ENCODE measurements at regions not wholly inside any gene's neighbourhood (a gene's known extent, or its start where the extent isn't known, plus 50 kb on each side); places are given as distances from the start of the nearest gene placed in this dataset.

- H3K4me1 ChIP-seq (ENCODE audit: insufficient read depth, low read length), result no peaks in the 10 kb centered on the region
- peaks cover 7 to 28% (median 12%) of the 10 kb centered on the region in 5 donors for H3K9me3 Mint-ChIP-seq
- H3K4me3 ChIP-seq (ENCODE audit: low read length), result no peak overlapping the region
- no peak overlapping the region for H3K4me3 Mint-ChIP-seq
- H3K36me3 Mint-ChIP-seq, result no peaks in the 10 kb centered on the region
- DNase-seq, result no peak
- ChIA-PET POLR2A (no interaction called here), CTCF (no interaction called here)
- H3K27me3 Mint-ChIP-seq, result no peaks in the 10 kb centered on the region
- H3K27ac Mint-ChIP-seq, result no peak overlapping the region
- no peaks in the 10 kb centered on the region for H3K4me1 Mint-ChIP-seq
- no peaks in the 10 kb centered on the region for H3K27me3 ChIP-seq (ENCODE audit: insufficient read depth, low read length, poor library complexity, severe bottlenecking)
- no peaks in the 10 kb centered on the region for H3K36me3 ChIP-seq (ENCODE audit: insufficient read depth, low read length)
- H3K27ac ChIP-seq (ENCODE audit: low read depth, low read length), result no peak overlapping the region
- no peaks in the 10 kb centered on the region for H3K9me3 ChIP-seq (ENCODE audit: low read length)
These were observed 1675.5 kb downstream of the STIM2 start for GRCh38 chr4:28536124-28536523.

GRCh38 chr4:28545986-28546385 lies 1685.3 kb downstream of the STIM2 start:
- CTCF ChIA-PET, result no interaction called here
- H3K27me3 Mint-ChIP-seq, result peaks cover 0 to 2% of the 10 kb centered on the region in 2 donors
- DNase-seq, result no peak
- H3K9me3 ChIP-seq (ENCODE audit: low read length), result no peaks in the 10 kb centered on the region
- no peak overlapping the region for H3K4me3 Mint-ChIP-seq
- H3K4me1 Mint-ChIP-seq, result no peaks in the 10 kb centered on the region
- H3K27ac ChIP-seq (ENCODE audit: low read depth, low read length), result no peak overlapping the region
- no peaks in the 10 kb centered on the region for H3K36me3 Mint-ChIP-seq
- no peaks in the 10 kb centered on the region for H3K4me1 ChIP-seq (ENCODE audit: insufficient read depth, low read length)
- H3K27ac Mint-ChIP-seq, result no peak overlapping the region
- H3K27me3 ChIP-seq (ENCODE audit: insufficient read depth, low read length, poor library complexity, severe bottlenecking), result no peaks in the 10 kb centered on the region
- peaks cover 2 to 23% (median 6%) of the 10 kb centered on the region in 5 donors for H3K9me3 Mint-ChIP-seq
- POLR2A ChIA-PET, result no interaction called here
- no peak overlapping the region for H3K4me3 ChIP-seq (ENCODE audit: low read length)
- H3K36me3 ChIP-seq (ENCODE audit: insufficient read depth, low read length), result no peaks in the 10 kb centered on the region

GRCh38 chr4:28548136-28548535 lies 1687.5 kb downstream of the STIM2 start:
- Mint-ChIP-seq H3K4me1 (no peaks in the 10 kb centered on the region), H3K9me3 (peaks cover 2 to 29% (median 6%) of the 10 kb centered on the region in 5 donors), H3K4me3 (no peak overlapping the region), H3K27me3 (peaks cover 0 to 2% of the 10 kb centered on the region in 2 donors), H3K27ac (no peak overlapping the region), H3K36me3 (no peaks in the 10 kb centered on the region)
- ChIA-PET POLR2A (no interaction called here), CTCF (no interaction called here)
- Histone ChIP-seq H3K27ac (ENCODE audit: low read depth, low read length) (no peak overlapping the region), H3K36me3 (ENCODE audit: insufficient read depth, low read length) (no peaks in the 10 kb centered on the region), H3K4me3 (ENCODE audit: low read length) (no peak overlapping the region), H3K4me1 (ENCODE audit: insufficient read depth, low read length) (no peaks in the 10 kb centered on the region), H3K9me3 (ENCODE audit: low read length) (no peaks in the 10 kb centered on the region), H3K27me3 (ENCODE audit: insufficient read depth, low read length, poor library complexity, severe bottlenecking) (no peaks in the 10 kb centered on the region)
- no peak for DNase-seq

GRCh38 chr4:28548594-28548993 lies 1688.0 kb downstream of the STIM2 start:
- H3K27me3 Mint-ChIP-seq, result peaks cover 0 to 2% of the 10 kb centered on the region in 2 donors
- no peak overlapping the region for H3K27ac Mint-ChIP-seq
- Histone ChIP-seq H3K4me1 (ENCODE audit: insufficient read depth, low read length) (no peaks in the 10 kb centered on the region), H3K9me3 (ENCODE audit: low read length) (no peaks in the 10 kb centered on the region), H3K27ac (ENCODE audit: low read depth, low read length) (no peak overlapping the region), H3K27me3 (ENCODE audit: insufficient read depth, low read length, poor library complexity, severe bottlenecking) (no peaks in the 10 kb centered on the region), H3K4me3 (ENCODE audit: low read length) (no peak overlapping the region), H3K36me3 (ENCODE audit: insufficient read depth, low read length) (no peaks in the 10 kb centered on the region)
- no peaks in the 10 kb centered on the region for H3K4me1 Mint-ChIP-seq
- CTCF ChIA-PET, result no interaction called here
- H3K36me3 Mint-ChIP-seq, result no peaks in the 10 kb centered on the region
- H3K4me3 Mint-ChIP-seq, result no peak overlapping the region
- POLR2A ChIA-PET, result no interaction called here
- peaks cover 2 to 29% (median 8%) of the 10 kb centered on the region in 5 donors for H3K9me3 Mint-ChIP-seq
- no peak for DNase-seq

GRCh38 chr4:28555866-28556265 lies 1695.2 kb downstream of the STIM2 start:
- Mint-ChIP-seq H3K9me3 (peaks cover 2 to 17% (median 10%) of the 10 kb centered on the region in 5 donors), H3K4me1 (no peaks in the 10 kb centered on the region), H3K4me3 (no peak overlapping the region), H3K27ac (no peak overlapping the region), H3K36me3 (no peaks in the 10 kb centered on the region), H3K27me3 (no peaks in the 10 kb centered on the region)
- Histone ChIP-seq H3K4me3 (ENCODE audit: low read length) (no peak overlapping the region), H3K27me3 (ENCODE audit: insufficient read depth, low read length, poor library complexity, severe bottlenecking) (no peaks in the 10 kb centered on the region), H3K9me3 (ENCODE audit: low read length) (no peaks in the 10 kb centered on the region), H3K36me3 (ENCODE audit: insufficient read depth, low read length) (no peaks in the 10 kb centered on the region), H3K27ac (ENCODE audit: low read depth, low read length) (no peak overlapping the region), H3K4me1 (ENCODE audit: insufficient read depth, low read length) (no peaks in the 10 kb centered on the region)
- POLR2A ChIA-PET, result no interaction called here
- CTCF ChIA-PET, result no interaction called here
- no peak for DNase-seq

GRCh38 chr4:28557755-28558154 lies 1697.1 kb downstream of the STIM2 start:
- Histone ChIP-seq H3K36me3 (ENCODE audit: insufficient read depth, low read length) (no peaks in the 10 kb centered on the region), H3K27me3 (ENCODE audit: insufficient read depth, low read length, poor library complexity, severe bottlenecking) (no peaks in the 10 kb centered on the region), H3K9me3 (ENCODE audit: low read length) (no peaks in the 10 kb centered on the region), H3K4me1 (ENCODE audit: insufficient read depth, low read length) (no peaks in the 10 kb centered on the region), H3K27ac (ENCODE audit: low read depth, low read length) (no peak overlapping the region), H3K4me3 (ENCODE audit: low read length) (no peak overlapping the region)
- H3K36me3 Mint-ChIP-seq, result no peaks in the 10 kb centered on the region
- H3K27me3 Mint-ChIP-seq, result no peaks in the 10 kb centered on the region
- CTCF ChIA-PET, result no interaction called here
- no peak for DNase-seq
- H3K4me3 Mint-ChIP-seq, result no peak overlapping the region
- H3K27ac Mint-ChIP-seq, result no peak overlapping the region
- no peaks in the 10 kb centered on the region for H3K4me1 Mint-ChIP-seq
- POLR2A ChIA-PET, result no interaction called here
- peaks cover 2 to 17% (median 5%) of the 10 kb centered on the region in 5 donors for H3K9me3 Mint-ChIP-seq

GRCh38 chr4:28558895-28559294 lies 1698.3 kb downstream of the STIM2 start:
- Mint-ChIP-seq H3K9me3 (peaks cover 2 to 11% (median 4%) of the 10 kb centered on the region in 5 donors), H3K36me3 (no peaks in the 10 kb centered on the region), H3K27ac (no peak overlapping the region), H3K4me1 (no peaks in the 10 kb centered on the region), H3K27me3 (no peaks in the 10 kb centered on the region), H3K4me3 (no peak overlapping the region)
- H3K4me1 ChIP-seq (ENCODE audit: insufficient read depth, low read length), result no peaks in the 10 kb centered on the region
- CTCF ChIA-PET, result no interaction called here
- POLR2A ChIA-PET, result no interaction called here
- no peak for DNase-seq
- H3K4me3 ChIP-seq (ENCODE audit: low read length), result no peak overlapping the region
- no peaks in the 10 kb centered on the region for H3K9me3 ChIP-seq (ENCODE audit: low read length)
- H3K27me3 ChIP-seq (ENCODE audit: insufficient read depth, low read length, poor library complexity, severe bottlenecking), result no peaks in the 10 kb centered on the region
- H3K27ac ChIP-seq (ENCODE audit: low read depth, low read length), result no peak overlapping the region
- H3K36me3 ChIP-seq (ENCODE audit: insufficient read depth, low read length), result no peaks in the 10 kb centered on the region

GRCh38 chr4:28562913-28563312 lies 1702.3 kb downstream of the STIM2 start:
- H3K4me1 ChIP-seq (ENCODE audit: insufficient read depth, low read length), result no peaks in the 10 kb centered on the region
- Mint-ChIP-seq H3K4me1 (no peaks in the 10 kb centered on the region), H3K27ac (no peak overlapping the region), H3K27me3 (no peaks in the 10 kb centered on the region), H3K36me3 (no peaks in the 10 kb centered on the region), H3K9me3 (peaks cover 2 to 17% (median 6%) of the 10 kb centered on the region in 5 donors), H3K4me3 (no peak overlapping the region)
- no peak overlapping the region for H3K27ac ChIP-seq (ENCODE audit: low read depth, low read length)
- H3K27me3 ChIP-seq (ENCODE audit: insufficient read depth, low read length, poor library complexity, severe bottlenecking), result no peaks in the 10 kb centered on the region
- POLR2A ChIA-PET, result no interaction called here
- no peaks in the 10 kb centered on the region for H3K36me3 ChIP-seq (ENCODE audit: insufficient read depth, low read length)
- no peak for DNase-seq
- no peak overlapping the region for H3K4me3 ChIP-seq (ENCODE audit: low read length)
- CTCF ChIA-PET, result no interaction called here
- H3K9me3 ChIP-seq (ENCODE audit: low read length), result no peaks in the 10 kb centered on the region

GRCh38 chr4:28565396-28565795 lies 1704.8 kb downstream of the STIM2 start:
- Histone ChIP-seq H3K27ac (ENCODE audit: low read depth, low read length) (no peak overlapping the region), H3K4me1 (ENCODE audit: insufficient read depth, low read length) (no peaks in the 10 kb centered on the region), H3K27me3 (ENCODE audit: insufficient read depth, low read length, poor library complexity, severe bottlenecking) (no peaks in the 10 kb centered on the region), H3K36me3 (ENCODE audit: insufficient read depth, low read length) (no peaks in the 10 kb centered on the region), H3K4me3 (ENCODE audit: low read length) (no peak overlapping the region), H3K9me3 (ENCODE audit: low read length) (no peaks in the 10 kb centered on the region)
- H3K27ac Mint-ChIP-seq, result no peak overlapping the region
- POLR2A ChIA-PET, result no interaction called here
- no peaks in the 10 kb centered on the region for H3K36me3 Mint-ChIP-seq
- CTCF ChIA-PET, result no interaction called here
- no peak overlapping the region for H3K4me3 Mint-ChIP-seq
- DNase-seq, result no peak
- H3K4me1 Mint-ChIP-seq, result no peaks in the 10 kb centered on the region
- no peaks in the 10 kb centered on the region for H3K27me3 Mint-ChIP-seq
- peaks cover 7 to 23% (median 11%) of the 10 kb centered on the region in 5 donors for H3K9me3 Mint-ChIP-seq
